Heart right ventricle (tissue), 16 donors: ENCODE measurements at regions not wholly inside any gene's neighbourhood (a gene's known extent, or its start where the extent isn't known, plus 50 kb on each side); places are given as distances from the start of the nearest gene placed in this dataset.

Source experiments
- ATAC-seq, 8 donors: fragments of 200-7000 bp; cut with Tn5 transposase; one replicate each; pipeline ENCODE4 v1.9.1; 2020; ENCODE audit warnings: mild to moderate bottlenecking in 8 of 8, moderate library complexity in 8 of 8, moderate number of reproducible peaks in 1 of 8
- DNase-seq, 2 donors: peaks; one replicate each; pipeline ENCODE4 v3.0.0-alpha.2; 2020
- H3K27ac ChIP-seq, 10 donors: fragments of 200-600 bp; sonication (generic) in 2 of 10; one replicate each; pipeline versions ENCODE4 v1.5.0 to v1.8.0; 2020 to 2022; ENCODE audit warnings: mild to moderate bottlenecking in 3 of 10
- H3K27me3 ChIP-seq, 7 donors: fragments of 200-600 bp; one replicate each; pipeline ENCODE4 v1.8.0; 2021 to 2022; ENCODE audit warnings: mild to moderate bottlenecking in 2 of 7
- H3K36me3 ChIP-seq, 9 donors: fragments of 200-600 bp; sonication (generic) in 1 of 9; one replicate each; pipeline versions ENCODE4 v1.5.0 to v1.8.0; 2020 to 2022; ENCODE audit warnings: mild to moderate bottlenecking in 2 of 9
- H3K4me1 ChIP-seq, 9 donors: fragments of 200-600 bp; sonication (generic) in 1 of 9; one replicate each; pipeline versions ENCODE4 v1.5.0 to v1.8.0; 2020 to 2022; ENCODE audit warnings: mild to moderate bottlenecking in 4 of 9
- H3K4me3 ChIP-seq, 10 donors: fragments of 200-600 bp; sonication (generic) in 2 of 10; one replicate each; pipeline versions ENCODE4 v1.5.0 to v1.8.0; 2020 to 2022; ENCODE audit warnings: mild to moderate bottlenecking in 7 of 10, moderate library complexity in 2 of 10
- H3K9me3 ChIP-seq, 11 donors: fragments of 200-600 bp in 10 of 11; sonication (generic) in 2 of 11; one replicate each; pipeline versions ENCODE4 v1.5.0 to v1.8.0; 2013 to 2022; ENCODE audit warnings: mild to moderate bottlenecking in 2 of 11, control low read depth in 1 of 11, moderate library complexity in 1 of 11
- CTCF ChIP-seq, 9 donors: fragments of 200-600 bp; sonication (generic) in 2 of 9; IDR thresholded peaks; one replicate each; pipeline versions ENCODE4 v1.5.0 to v1.8.0; 2021 to 2022; ENCODE audit warnings: antibody characterized with exemption in 9 of 9, mild to moderate bottlenecking in 5 of 9, moderate library complexity in 1 of 9
- WGBS, 2 donors: extraction: QIAGEN DNeasy Blood & Tissue Kit; methylation state at CpG; one replicate each; pipeline ENCODE4 v1.1.7; 2013; ENCODE audit warnings: inconsistent platforms in 1 of 2; 5-methylcytosine and 5-hydroxymethylcytosine counted together
- intact Hi-C, 10 donors: fragments of 100-400 bp; cut with DNase I; formaldehyde crosslinking; loops; one replicate each; pipeline versions ENCODE4 v1.11.1 to v1.14.2; 2022
- donor health status: Arrhythmogenic right ventricular cardiomyopathy.
- donor health status: ischemic (EF 13 %, LVEDD 7.1; RV severe dilation, severe dysfunction).
- donor health status: healthy with polysubstance abuse.
- donor health status: DM: no; HTN: yes; CAD: no.
- donor health status: DM: no; HTN: no; CAD: no.
- donor health status: ischemic (EF 25% LVEDD 6.9; RV normal size, moderate dysfunction).
- donor health status: ischemic (EF 25% LVEDD 5.7; RV mildly dilated, moderate dysfunction).
- donor health status: healthy.
- donor health status: DM: yes; HTN: yes; CAD: no.
- donor health status: Ischemic cardiomyopathy.
- donor health status: ischemic (EF 35%, LVEDD 5.7; RV mildly dilated, moderate dysfunction).
- donor health status: nonischemic (EF 11% LVEDD 7.7; RV severe dilation, severe dysfunction).
- donor health status: DM: yes; HTN: yes; CAD: no.
- donor health status: PGD.
- donor health status: ischemic (EF 29% LVEDD 5.4; RV normal size, mild dysfunction).
- donor health status: nonischemic (EF 23%, LVEDD 6.1; RV moderate dilation, normal function).

GRCh38 chr2:12107321-12107720 is 360.9 kb downstream of the LPIN1 start:
- no peaks in the 10 kb centered on the region for H3K36me3 ChIP-seq
- H3K27me3 ChIP-seq: no peaks in the 10 kb centered on the region
- no peak for TF ChIP-seq CTCF (IDR thresholded peaks at IDR 0.05)
- 38 to 65% methylated on average over 4 of the region's 4 CpGs for WGBS, 2 donors
- intact Hi-C loops: no loop called here
- no peak overlapping the region for H3K4me3 ChIP-seq
- ATAC-seq (no peak), DNase-seq (no peak)
- peak overlapping the region in 1 of 10 donors; percentile 19 for H3K27ac ChIP-seq
- peaks cover 0 to 26% (median 6%) of the 10 kb centered on the region in 9 donors for H3K4me1 ChIP-seq
- H3K9me3 ChIP-seq: no peaks in the 10 kb centered on the region

GRCh38 chr2:12107939-12108338 is 361.5 kb downstream of the LPIN1 start:
- Histone ChIP-seq H3K27ac (peak overlapping the region in 1 of 10 donors; percentile 19), H3K9me3 (no peaks in the 10 kb centered on the region), H3K27me3 (no peaks in the 10 kb centered on the region), H3K36me3 (no peaks in the 10 kb centered on the region), H3K4me3 (no peak overlapping the region), H3K4me1 (peaks cover 0 to 26% (median 6%) of the 10 kb centered on the region in 9 donors)
- intact Hi-C loops: no loop called here
- 40 to 49% methylated on average over 5 of the region's 5 CpGs for WGBS, 2 donors
- no peak for TF ChIP-seq CTCF (IDR thresholded peaks at IDR 0.05)
- DNase-seq (no peak), ATAC-seq (no peak)

GRCh38 chr2:12109363-12110017 is 363.1 kb downstream of the LPIN1 start:
- DNase-seq: no peak
- 78 to 91% methylated on average over 4 of the region's 4 CpGs for WGBS, 2 donors
- Histone ChIP-seq H3K27me3 (no peaks in the 10 kb centered on the region), H3K4me3 (no peak overlapping the region), H3K36me3 (no peaks in the 10 kb centered on the region), H3K4me1 (peaks cover 0 to 26% (median 6%) of the 10 kb centered on the region in 9 donors), H3K27ac (no peak overlapping the region), H3K9me3 (no peaks in the 10 kb centered on the region)
- TF ChIP-seq CTCF (IDR thresholded peaks at IDR 0.05): no peak
- intact Hi-C loops: no loop called here
- ATAC-seq: no peak

- no peak for ATAC-seq
- Histone ChIP-seq H3K4me3 (no peak overlapping the region), H3K27ac (no peak overlapping the region), H3K27me3 (no peaks in the 10 kb centered on the region), H3K4me1 (peaks cover 0 to 26% (median 6%) of the 10 kb centered on the region in 9 donors), H3K9me3 (no peaks in the 10 kb centered on the region), H3K36me3 (no peaks in the 10 kb centered on the region)
- no peak for TF ChIP-seq CTCF (IDR thresholded peaks at IDR 0.05)
- 43 to 47% methylated on average over 4 of the region's 4 CpGs for WGBS, 2 donors
- intact Hi-C loops: no loop called here
- no peak for DNase-seq
Observed at GRCh38 chr2:12110074-12110473, 363.6 kb downstream of the LPIN1 start.
